NCI-H1417 (cell line): ENCODE measurements at regions not wholly inside any gene's neighbourhood (a gene's known extent, or its start where the extent isn't known, plus 50 kb on each side); places are given as distances from the start of the nearest gene placed in this dataset.
A peak's percentile ranks its signal among the peaks of the same experiment; 100 is the strongest.

ENCODE experiments used
- DNase-seq, 3 experiments: peaks; one replicate each; lab custom pipeline; 2025; lab: John Stamatoyannopoulos, UW

DNA sequence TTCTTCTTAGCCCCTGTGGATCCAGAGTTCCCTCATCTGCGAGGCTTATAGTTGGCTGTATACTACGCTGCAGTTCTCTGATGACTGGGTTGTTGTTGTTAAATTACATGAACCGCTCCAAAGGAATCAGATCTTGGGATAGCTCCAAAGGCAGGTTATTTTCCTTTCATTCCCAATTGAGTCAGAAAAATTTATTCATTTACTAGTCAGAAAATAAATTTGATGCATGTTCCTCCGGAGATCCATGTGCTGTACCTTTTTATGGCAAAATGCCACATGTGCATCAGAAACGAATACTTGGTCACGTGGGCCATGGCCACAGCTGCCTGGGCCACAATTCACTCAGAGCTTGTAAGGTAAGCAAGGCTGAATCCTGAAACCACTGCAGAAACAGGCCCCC lies 304.0 kb downstream of the NR2F1-AS1 start:
- DNase-seq, result no peak

DNA sequence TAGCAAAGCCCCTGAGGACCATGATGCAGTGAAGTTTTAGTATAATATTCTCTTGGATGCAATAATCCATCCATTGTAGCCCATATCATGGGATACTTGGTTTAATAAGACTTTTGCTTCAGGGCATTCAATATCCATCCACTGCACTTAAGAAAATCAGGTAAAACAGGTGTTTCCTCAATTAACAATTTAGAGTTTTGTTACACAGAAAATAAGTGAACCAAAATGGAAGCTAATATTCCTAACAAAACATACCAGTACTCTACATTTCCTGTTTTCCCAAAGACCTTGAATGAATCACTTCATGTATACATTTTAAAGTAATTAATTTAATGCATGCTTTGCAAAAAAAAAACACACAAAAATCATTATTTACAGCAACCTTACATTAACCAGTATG lies 305.6 kb downstream of the NR2F1-AS1 start:
- no peak for DNase-seq

DNA sequence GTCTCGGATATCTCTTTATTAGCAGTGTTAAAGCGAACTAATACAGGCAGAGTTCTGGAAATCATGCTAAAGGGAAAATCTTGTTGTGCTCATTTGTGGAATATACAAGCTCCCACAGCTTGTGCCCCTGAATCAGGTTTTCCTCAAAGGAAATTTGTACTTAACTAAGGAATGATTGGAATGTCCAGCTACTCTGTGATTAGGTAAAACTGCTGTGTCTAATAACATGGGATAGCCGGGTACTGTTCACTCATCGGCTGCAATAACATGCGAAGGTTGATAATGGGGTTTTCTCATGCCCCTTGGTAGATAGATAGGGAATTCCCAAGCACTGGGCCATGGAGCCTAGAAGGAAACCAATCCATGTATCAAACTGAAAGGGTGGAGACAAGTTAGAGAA lies 306.7 kb downstream of the NR2F1-AS1 start:
- DNase-seq, result no peak

DNA sequence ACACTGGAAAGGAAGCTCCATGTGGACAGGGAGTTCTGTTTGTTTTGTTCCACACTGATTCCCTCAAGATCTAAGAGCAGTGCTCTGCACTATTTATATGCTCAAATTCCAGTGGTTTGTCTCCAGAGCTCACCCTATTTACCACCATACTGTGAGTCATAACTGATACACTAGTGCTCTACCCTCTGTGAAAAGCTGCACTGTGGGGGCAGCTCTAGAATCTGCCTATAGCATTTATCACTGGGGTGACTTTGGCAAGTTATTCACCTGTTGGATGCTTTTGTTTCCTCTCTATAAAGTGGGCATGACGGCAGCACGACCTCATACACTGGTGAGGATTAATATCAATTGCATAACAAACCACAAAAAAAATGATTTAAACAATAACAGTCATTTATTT lies 307.8 kb downstream of the NR2F1-AS1 start:
- no peak for DNase-seq

DNA sequence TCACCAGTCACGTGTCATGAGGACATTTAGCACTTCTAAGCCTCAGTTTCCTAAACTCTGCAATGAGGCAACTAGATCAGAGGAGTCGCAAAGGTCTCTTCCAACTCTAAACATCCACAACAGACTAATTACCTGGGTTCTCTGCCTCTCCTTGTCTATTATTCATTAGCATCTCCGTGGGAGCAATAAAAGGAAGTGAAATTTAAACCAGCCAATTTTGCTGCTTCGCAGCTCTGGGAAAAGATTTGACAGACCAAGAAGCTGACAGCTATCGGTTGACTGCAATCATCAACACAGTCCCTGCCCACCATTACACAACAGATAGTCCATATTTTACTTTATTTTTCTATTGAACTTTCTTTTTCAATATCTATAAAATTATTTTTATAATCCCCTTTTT lies 308.9 kb downstream of the NR2F1-AS1 start:
- DNase-seq, result no peak

DNA sequence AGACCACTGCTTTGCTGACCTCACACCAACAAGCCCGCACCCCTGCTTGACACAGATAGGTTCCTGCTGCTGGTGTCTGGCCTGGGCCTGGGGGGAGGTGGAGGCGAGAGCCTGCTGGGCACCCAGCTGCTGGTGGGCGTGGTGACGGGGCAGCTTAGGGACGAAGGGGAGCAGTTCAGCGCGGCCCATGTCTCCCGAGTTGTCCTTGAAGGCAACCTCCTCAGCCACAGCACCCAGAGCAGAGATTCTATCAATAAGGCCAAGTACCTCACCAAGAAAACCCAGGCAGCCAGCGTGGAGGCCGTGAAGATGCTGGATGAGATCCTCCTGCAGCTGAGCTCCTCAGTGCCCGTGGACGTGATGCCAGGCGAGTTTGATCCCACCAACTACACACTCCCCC lies 313.3 kb downstream of the NR2F1-AS1 start:
- DNase-seq, result no peak

DNA sequence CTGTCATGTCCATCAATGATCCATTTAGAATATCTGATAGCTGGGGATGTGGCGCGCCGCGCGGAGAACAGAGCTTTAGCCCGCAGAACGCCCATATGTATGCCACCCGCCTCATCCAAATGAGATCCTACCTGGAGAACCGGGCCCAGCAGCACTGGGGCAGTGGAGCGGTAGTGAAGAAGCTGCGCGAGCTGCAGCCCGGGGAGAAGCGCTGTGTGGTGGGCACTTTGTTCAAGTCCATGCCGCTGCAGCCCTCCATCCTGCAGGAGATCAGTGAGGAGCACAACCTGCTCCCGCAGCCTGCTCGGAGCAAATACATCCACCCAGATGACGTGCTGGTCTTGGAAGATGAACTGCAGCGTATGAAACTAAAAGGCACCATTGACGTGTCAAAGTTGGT lies 313.7 kb downstream of the NR2F1-AS1 start:
- no peak for DNase-seq

DNA sequence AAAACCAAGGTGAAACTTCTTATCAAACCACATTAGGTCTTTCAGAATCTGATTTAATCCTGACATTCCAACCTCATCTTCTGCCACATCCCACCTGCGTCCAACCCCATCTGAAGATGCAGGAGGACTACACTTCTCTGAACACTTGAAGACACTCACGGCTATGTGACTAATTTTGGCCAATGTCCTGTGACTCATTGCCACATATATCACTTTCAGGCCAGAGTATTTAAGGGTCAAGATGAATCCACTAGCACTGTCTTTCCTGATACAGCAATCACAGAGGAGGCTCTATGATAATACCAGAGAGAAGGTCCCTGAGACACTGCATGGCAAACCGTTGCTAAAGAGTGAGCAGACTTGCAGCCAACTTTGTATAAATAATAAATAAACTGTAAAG lies 323.4 kb downstream of the NR2F1-AS1 start:
- DNase-seq, result no peak

DNA sequence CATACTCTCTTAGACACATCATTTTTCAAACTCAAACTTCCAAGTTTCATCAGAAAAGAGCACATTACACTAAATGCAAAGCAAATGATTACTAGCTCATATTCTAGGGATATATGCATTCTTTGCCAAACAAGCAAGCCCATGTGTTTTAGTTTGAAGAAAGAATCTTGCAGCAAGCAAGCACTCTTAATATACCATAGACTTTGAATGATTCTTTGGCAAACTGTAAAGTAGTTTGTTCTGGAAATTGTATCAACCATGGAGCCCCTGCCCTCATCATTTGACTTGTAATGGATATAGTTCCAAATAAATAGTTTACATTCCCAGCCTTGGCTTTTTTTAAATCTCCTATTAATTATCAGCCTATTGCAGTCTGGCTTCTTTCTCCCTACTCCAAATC lies 325.2 kb downstream of the NR2F1-AS1 start:
- DNase-seq, result no peak

DNA sequence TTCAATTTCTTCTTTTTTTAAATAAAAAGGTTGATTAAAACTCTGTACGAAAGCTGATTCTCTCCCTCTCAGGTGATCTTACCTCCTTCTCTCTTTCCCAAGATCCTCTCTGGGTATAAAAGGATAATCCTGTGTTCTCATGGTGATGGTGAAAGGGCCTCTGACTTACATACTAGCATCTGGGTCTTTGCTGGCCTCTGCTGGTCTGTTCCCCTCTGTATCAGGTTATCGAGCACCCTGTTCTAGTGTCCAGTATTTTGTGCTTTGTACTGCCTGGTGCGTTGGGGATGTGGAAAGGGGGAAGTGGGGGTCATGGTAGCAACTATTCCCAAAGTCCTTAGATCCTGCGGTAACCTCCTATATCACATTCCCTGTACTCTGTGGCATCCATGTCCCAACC lies 328.9 kb downstream of the NR2F1-AS1 start:
- DNase-seq, result peak in 1 of 3 experiments; percentile 2

DNA sequence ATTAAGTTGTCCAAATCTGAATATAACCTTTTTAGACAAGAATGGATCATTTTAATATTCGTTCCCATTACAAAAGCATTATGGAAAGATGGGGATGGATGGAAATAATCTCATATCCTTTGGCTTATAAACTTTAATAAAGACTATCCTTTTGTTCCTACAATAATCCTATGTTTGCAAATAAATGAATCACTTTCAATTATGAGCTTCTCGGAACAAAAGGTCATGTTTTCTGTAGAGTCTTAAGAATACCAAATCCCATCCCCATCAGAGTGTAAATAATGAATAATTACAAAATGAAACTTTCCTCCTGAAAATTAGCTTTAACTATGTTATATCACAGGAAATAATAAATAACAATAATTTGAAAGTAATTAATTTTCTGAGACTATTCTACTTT lies 329.7 kb downstream of the NR2F1-AS1 start:
- no peak for DNase-seq

DNA sequence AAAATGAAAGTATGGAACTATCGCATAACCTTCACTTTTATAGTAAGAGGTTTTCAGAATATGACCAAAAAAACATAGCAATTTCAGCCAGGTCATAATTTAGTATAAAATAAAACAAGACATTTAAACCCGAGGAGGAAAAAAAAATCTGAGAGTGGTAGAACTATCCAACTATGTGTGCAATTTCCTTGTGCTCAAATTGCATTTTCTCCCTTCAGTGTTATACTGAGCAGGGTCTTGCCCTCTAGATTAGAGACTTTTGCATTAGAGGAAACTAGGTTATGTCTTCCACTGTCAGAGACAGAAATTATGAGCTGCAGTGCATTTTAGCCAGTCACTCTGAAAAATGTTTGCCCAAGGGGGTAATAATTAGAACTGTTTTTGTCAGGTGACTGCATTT lies 330.6 kb downstream of the NR2F1-AS1 start:
- no peak for DNase-seq

DNA sequence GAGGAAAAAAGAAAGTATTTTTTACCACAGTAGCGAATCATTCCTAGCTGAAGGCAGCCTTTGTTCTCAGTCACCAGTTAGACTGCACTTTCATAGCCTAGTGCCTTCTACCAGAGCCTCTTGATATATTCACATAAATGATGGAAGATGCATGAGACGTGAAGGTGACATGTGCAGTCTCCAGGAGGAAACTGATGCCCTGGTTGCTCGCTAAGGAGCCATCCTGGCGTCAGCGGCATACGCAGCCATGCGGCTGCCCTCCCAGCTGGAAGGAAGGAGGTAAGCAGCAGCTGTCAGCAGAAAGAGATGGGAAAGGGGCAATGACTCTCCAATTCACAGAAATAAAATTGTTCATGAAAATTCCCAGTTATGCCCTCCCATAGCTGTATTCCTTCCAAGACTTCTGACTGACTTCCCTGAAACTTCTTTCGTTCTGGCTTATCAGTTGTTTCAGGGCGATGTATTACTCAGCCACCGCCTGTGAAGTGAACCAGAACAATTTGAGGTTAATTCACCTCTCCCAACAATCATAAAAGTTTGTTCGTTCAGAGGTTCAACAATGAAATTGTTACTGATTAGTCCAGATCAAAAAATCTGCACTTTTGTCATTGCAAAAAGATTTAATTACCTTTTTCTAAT lies 331.2 kb downstream of the NR2F1-AS1 start:
- DNase-seq, result no peak

DNA sequence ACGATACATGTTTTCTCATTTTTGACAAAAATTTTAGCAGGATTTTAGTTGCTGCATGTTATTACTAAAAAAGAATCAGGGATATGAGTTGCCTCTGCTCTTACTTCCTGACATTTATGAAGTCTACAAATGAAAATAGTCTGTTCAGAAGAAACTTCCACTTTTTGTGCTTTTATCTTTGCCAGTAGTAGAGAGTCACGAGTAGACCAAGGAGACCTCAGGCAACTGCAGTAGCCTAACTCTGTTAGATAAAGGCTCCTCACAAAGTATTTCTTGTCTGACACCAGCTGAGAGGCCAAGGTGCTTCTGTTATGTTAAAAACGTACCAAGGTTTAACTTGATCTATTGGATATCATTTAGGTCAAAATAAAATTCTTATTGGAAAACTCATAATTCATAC lies 333.9 kb downstream of the NR2F1-AS1 start:
- no peak for DNase-seq

DNA sequence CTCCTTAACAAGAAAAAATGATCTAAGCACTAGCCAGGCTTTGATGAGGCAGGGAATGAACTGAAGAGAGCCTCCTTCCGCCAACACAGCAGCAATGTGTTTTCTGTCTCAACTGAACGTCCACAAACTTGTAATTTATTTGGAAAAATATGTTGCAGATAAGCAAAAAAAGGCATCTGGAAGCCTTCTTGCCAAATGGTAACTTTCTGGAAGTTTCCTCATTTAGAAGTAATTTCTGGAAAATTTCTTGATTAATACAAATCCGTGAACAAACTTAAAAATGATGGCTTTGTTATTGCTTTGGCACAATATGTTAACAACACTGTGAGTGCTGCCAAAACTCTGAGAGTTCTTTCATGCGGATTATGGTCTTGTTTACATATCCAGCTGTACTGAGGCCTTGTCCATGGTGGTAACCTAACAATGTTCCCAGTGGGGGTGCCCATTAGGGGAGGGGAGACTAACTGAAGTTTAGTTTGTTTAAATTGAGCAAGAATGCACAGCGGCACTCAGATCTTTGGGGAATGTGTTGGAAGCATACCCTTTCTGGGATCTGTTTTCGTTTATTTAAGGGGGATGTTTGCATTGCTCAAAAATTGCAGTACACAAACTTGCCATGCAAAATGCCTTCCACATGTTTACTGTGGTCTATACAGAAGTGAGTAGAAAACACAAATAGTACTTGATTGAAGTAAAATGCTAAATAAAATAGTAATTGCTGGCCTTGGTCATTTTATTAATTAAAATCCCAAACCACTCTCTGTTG lies 334.7 kb downstream of the NR2F1-AS1 start:
- peak in 2 of 3 experiments; percentile 49 to 69 for DNase-seq

DNA sequence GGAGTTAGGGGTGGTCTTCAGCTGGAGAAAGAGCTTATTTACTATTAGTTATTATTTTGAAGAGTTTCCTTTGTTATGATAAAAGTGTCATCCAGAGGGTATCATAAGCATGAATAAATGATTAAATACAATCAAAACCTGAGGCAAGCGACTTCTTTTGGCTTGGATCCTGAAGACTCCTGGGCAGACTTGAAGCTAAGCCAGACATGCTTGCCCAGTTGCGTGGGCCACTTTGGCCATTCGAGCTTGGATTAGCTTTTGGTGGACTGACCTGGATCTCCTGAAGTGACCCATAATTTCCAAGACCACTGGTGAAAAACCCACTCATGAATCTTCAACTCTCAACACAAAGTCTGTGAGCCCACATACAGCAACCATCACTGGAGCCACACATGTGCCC lies 335.8 kb downstream of the NR2F1-AS1 start:
- no peak for DNase-seq

DNA sequence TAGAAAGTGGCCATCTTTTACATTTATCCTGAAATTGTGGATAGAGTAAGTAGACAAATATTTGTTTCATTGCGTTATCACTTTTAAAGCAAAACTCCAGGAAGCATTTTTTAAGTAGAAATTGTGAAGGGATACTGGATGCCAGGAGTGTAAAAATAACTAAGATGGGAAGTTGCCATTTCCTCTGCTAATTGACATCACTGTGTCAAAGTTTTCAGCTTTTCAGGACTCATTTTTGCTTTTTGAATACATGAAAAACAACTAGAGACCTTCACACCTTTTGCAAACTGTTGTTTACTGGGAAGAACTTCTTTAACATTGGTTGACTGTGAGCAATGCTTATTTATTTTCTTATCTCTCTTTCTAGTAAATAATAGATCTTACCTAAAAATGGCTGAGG lies 337.5 kb downstream of the NR2F1-AS1 start:
- no peak for DNase-seq

DNA sequence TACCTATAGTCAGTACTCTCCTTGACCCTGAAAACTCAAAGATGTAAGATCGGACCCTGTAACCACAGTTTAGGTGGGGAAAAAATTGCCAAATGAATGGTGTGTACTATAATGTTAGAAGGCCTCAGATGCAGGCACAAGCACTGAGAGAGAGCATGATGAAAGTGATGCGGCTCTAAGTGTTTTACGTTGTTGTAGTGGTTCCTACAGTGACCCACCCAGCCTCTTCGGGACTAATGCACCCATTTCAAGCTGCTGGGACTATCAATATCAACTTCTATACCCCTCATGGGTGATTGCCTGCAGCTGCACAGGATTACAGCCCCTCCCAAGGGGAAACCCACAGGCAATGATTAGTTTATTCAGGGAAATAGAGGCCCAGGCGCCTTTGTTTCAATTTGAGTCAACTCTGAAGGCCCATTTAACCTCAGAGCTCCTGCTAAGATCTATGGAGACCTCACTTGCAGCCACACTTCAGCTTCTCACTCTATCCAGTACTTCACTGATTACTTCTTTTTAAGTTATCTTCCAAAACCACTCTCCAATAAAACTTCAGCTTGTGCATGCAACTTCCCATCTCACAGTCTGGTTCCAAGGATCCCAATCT lies 340.7 kb downstream of the NR2F1-AS1 start:
- no peak for DNase-seq

DNA sequence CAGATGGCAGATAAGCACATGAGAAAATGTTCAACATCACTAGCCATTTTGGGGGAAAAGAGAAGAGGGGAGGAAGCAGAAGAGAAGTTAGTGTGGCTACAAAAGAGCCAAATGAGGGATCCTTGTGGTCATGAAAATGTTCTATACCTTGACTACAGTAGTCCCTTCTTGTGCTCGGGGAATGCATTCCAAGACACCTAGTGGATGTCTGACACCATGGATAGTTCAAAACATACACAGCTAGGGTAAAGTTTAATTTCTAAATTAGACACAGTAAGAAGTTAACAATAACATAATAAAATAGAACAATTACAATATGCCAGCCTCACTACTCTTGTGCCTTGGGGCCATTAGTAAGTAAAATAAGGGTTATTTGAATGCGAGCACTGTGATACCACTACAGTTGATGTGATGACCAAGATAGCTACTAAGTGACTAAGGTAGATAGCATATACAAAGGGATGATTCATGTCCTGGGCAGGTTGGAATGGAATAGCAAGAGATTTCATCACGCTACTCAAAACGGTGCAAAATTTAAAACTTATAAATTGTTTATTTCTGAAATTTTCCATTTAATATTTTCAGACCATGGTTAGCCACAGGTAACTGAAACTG lies 344.1 kb downstream of the NR2F1-AS1 start:
- DNase-seq, result no peak

DNA sequence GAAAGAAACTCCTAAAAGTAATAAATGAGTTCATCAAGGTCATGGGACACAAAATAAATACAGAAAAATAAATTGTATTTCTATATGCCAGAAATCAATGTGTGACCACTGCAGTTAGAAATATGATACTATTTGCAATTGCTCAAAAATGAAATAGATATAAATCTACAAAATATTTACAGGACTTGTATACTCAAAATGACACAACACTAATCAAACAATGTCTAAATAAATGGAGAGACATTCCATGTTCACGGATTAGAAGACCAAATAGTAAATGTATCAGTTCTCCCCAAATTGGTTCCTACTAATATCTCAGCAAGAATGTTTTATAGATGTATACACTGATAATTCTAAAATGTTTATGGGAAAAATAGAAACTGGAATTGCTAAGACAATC lies 345.3 kb downstream of the NR2F1-AS1 start:
- no peak for DNase-seq

DNA sequence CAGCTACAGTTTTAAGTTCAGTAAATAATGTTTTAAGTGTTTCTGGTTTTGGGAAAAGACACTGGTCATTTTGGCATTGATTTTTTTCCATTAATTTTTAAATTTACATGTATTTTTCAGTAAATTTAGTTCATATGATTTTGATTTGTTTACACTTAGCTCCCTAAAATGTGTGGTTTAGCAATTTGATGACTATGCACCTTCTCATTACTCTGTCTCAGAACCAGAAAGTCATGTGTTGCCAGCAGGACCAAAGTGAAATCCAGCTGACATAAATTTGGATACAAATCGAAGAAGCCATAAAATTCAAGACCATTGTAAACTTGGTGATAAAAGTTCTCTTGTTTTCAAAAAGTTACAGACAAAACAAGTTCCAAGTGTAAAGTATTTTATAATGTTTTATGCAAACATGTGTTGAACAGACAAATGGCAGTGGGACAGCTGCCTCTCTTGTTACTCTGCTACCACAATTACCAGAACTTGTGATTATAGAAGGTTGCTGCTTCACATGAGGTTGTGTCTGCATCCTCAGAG lies 354.8 kb downstream of the NR2F1-AS1 start:
- DNase-seq, result no peak

DNA sequence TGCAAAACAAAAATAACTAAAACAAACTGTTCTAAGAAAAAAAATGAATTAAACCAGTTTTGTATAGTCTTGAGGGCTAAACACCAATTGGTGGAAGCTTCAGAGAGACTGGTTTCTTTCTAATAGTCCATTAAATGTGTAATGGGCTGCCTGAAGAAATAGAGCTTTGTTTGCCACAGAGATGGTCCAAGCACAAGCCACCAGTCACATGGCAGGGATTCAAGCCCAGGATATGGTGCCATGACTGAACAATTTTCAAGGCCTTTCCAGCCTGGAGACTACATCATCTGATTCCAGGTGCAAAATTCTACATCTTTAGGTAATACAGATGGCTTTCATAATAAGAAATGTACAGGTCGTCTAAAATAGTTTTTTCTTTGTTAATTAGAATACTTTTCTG lies 355.3 kb downstream of the NR2F1-AS1 start:
- DNase-seq, result no peak

DNA sequence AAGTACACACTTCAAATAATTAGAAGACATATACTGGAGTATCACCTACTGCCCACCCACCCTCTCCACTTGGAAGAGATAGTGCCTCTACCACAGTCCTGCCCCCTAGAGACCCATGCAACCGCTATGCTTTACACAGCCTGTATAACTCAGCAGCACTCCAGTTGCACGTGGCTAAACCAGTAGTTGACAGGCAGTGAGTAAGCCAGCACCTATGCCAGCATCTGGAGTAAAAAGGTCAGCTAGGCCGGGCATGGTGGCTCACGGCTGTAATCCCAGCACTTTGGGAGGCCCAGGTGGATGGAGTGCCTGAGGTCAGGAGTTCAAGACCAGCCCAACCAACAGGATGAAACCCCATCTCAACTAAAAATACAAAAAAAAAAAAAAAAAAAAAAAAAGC lies 356.4 kb downstream of the NR2F1-AS1 start:
- DNase-seq, result no peak
